GM23338 (cell line): ENCODE measurements at regions not wholly inside any gene's neighbourhood (a gene's known extent, or its start where the extent isn't known, plus 50 kb on each side); places are given as distances from the start of the nearest gene placed in this dataset.

Source experiments
- ATAC-seq: fragments of 200-7000 bp; cut with Tn5 transposase; 3 replicates; pipeline ENCODE4 v1.9.1; 2020
- DNase-seq: peaks from one replicate; pipeline ENCODE4 v3.0.0-alpha.2; 2015; ENCODE audit warnings: low spot score
- H2AFZ ChIP-seq: fragments of 200-600 bp; sonication (generic); 2 replicates; pipeline ENCODE4 v1.8.0; 2016; ENCODE audit warnings: antibody characterized with exemption, mild to moderate bottlenecking, moderate library complexity
- H3F3A ChIP-seq: fragments of 200-600 bp; sonication (generic); replicated peaks from 2 replicates; pipeline ENCODE4 v1.8.0; 2017; ENCODE audit warnings: antibody characterized with exemption, mixed run types, low read depth
- H3K27ac ChIP-seq: fragments of 200-600 bp; sonication (generic); 2 replicates; pipeline ENCODE4 v1.6.1; 2016; ENCODE audit warnings: low read depth
- H3K27me3 ChIP-seq: fragments of 200-600 bp; sonication (generic); 2 replicates; pipeline ENCODE4 v1.8.0; 2016; ENCODE audit warnings: mild to moderate bottlenecking, mixed run types, moderate library complexity; ENCODE audit not compliant: insufficient read depth
- H3K36me3 ChIP-seq: fragments of 200-600 bp; sonication (generic); 2 replicates; pipeline ENCODE4 v1.8.0; 2016; ENCODE audit warnings: mild to moderate bottlenecking; ENCODE audit not compliant: insufficient read depth
- H3K4me1 ChIP-seq: fragments of 200-600 bp; sonication (generic); 2 replicates; pipeline ENCODE4 v1.8.0; 2016; ENCODE audit warnings: mild to moderate bottlenecking, moderate library complexity; ENCODE audit not compliant: insufficient read depth
- H3K4me2 ChIP-seq: fragments of 200-600 bp; sonication (generic); 2 replicates; pipeline ENCODE4 v1.7.1; 2017; ENCODE audit warnings: mixed run types
- H3K4me3 ChIP-seq: fragments of 200-600 bp; sonication (generic); 2 replicates; pipeline ENCODE4 v1.6.1; 2016; ENCODE audit warnings: mixed run types
- H3K79me2 ChIP-seq: fragments of 200-600 bp; sonication (generic); replicated peaks from 2 replicates; pipeline ENCODE4 v1.8.0; 2017; ENCODE audit warnings: mild to moderate bottlenecking; ENCODE audit not compliant: insufficient read depth
- H3K9me2 ChIP-seq: fragments of 200-600 bp; sonication (generic); 2 replicates; pipeline ENCODE4 v1.8.0; 2017; ENCODE audit not compliant: insufficient read depth
- H4K20me1 ChIP-seq: fragments of 200-600 bp; sonication (generic); replicated peaks from 2 replicates; pipeline ENCODE4 v1.8.0; 2017; ENCODE audit warnings: mild to moderate bottlenecking; ENCODE audit not compliant: insufficient read depth
- H3K27ac Mint-ChIP-seq: 2 replicates; pipeline ENCODE4 v1.8.0; 2020; ENCODE audit warnings: inconsistent platforms, mild to moderate bottlenecking, moderate library complexity, mixed read lengths
- H3K27me3 Mint-ChIP-seq: 3 replicates; pipeline ENCODE4 v1.8.0; 2022; ENCODE audit warnings: low read depth, mild to moderate bottlenecking, moderate library complexity, mixed read lengths, inconsistent platforms; ENCODE audit not compliant: insufficient read depth, poor library complexity
- H3K36me3 Mint-ChIP-seq: 3 replicates; pipeline ENCODE4 v1.8.0; 2021; ENCODE audit warnings: low read depth, mild to moderate bottlenecking, inconsistent platforms, moderate library complexity, mixed read lengths
- H3K4me1 Mint-ChIP-seq: 3 replicates; pipeline ENCODE4 v1.8.0; 2020; ENCODE audit warnings: mild to moderate bottlenecking, inconsistent platforms, mixed read lengths
- H3K4me3 Mint-ChIP-seq: 3 replicates; pipeline ENCODE4 v1.8.0; 2021; ENCODE audit warnings: moderate library complexity, mild to moderate bottlenecking, inconsistent platforms, mixed read lengths
- H3K9me3 Mint-ChIP-seq: 3 replicates; pipeline ENCODE4 v1.8.0; 2020; ENCODE audit warnings: moderate library complexity, mild to moderate bottlenecking, inconsistent platforms, mixed read lengths
- CREB1 ChIP-seq: fragments of 250-450 bp; sonication (Bioruptor Pico); IDR thresholded peaks from 2 replicates; pipeline ENCODE4 v1.5.0; 2020; ENCODE audit warnings: low read depth, mild to moderate bottlenecking, moderate library complexity
- CTCF ChIP-seq, 2 experiments: fragments of 200-600 bp in 1 of 2; sonication (generic) in 1 of 2; conservative IDR thresholded peaks; 2 replicates each; pipeline versions ENCODE4 v1.5.1 to v1.6.1; 2016 to 2017; ENCODE audit warnings: antibody characterized with exemption in 2 of 2, low read depth in 2 of 2, mild to moderate bottlenecking in 2 of 2, moderate library complexity in 1 of 2
- ETS1 ChIP-seq: IDR thresholded peaks from 2 replicates; pipeline ENCODE4 v1.6.1; 2016; ENCODE audit warnings: antibody characterized with exemption
- EZH2 ChIP-seq: fragments of 200-600 bp; sonication (generic); IDR thresholded peaks from one replicate; pipeline ENCODE4 v1.8.0; 2017; ENCODE audit warnings: antibody characterized with exemption, mild to moderate bottlenecking, low read depth; ENCODE audit not compliant: unreplicated experiment
- EZH2phosphoT487 ChIP-seq: fragments of 200-600 bp; sonication (generic); IDR thresholded peaks from one replicate; pipeline ENCODE4 v1.8.1; 2018; ENCODE audit warnings: antibody characterized with exemption; ENCODE audit not compliant: unreplicated experiment
- JUNB ChIP-seq: IDR thresholded peaks from one replicate; pipeline ENCODE4 v1.6.1; 2016; ENCODE audit warnings: antibody characterized with exemption; ENCODE audit not compliant: unreplicated experiment
- NANOG ChIP-seq: IDR thresholded peaks from 2 replicates; pipeline ENCODE4 v1.6.1; 2016; ENCODE audit warnings: antibody characterized with exemption, borderline replicate concordance
- POLR2AphosphoS5 ChIP-seq: IDR thresholded peaks from 2 replicates; pipeline ENCODE4 v1.6.1; 2016; ENCODE audit warnings: antibody characterized with exemption, low read depth
- REST ChIP-seq: IDR thresholded peaks from one replicate; pipeline ENCODE4 v1.6.1; 2018; ENCODE audit warnings: antibody characterized with exemption; ENCODE audit not compliant: unreplicated experiment
- STAT1 ChIP-seq: IDR thresholded peaks from one replicate; pipeline ENCODE4 v1.6.1; 2016; ENCODE audit warnings: antibody characterized with exemption; ENCODE audit not compliant: unreplicated experiment
- ZNF114 ChIP-seq: fragments of 250-450 bp; sonication (Bioruptor Pico); IDR thresholded peaks from 2 replicates; pipeline ENCODE4 v1.5.0; 2020; ENCODE audit warnings: mild to moderate bottlenecking, moderate library complexity
- ZNF331 ChIP-seq: fragments of 250-450 bp; sonication (Bioruptor Pico); IDR thresholded peaks from 2 replicates; pipeline ENCODE4 v1.5.0; 2020; ENCODE audit warnings: low read depth, mild to moderate bottlenecking, moderate library complexity
- ZNF462 ChIP-seq: fragments of 250-450 bp; sonication (Bioruptor Pico); IDR thresholded peaks from 2 replicates; pipeline ENCODE4 v1.5.0; 2020; ENCODE audit warnings: mild to moderate bottlenecking, moderate library complexity

GRCh38 chr2:80874374-80874773, 569.8 kb upstream of the LRRTM1 start:
- no peaks in the 10 kb centered on the region for H3K36me3 ChIP-seq
- H2AFZ ChIP-seq: no peak overlapping the region
- H3K27ac Mint-ChIP-seq: peak overlapping the region; percentile 82
- H3F3A ChIP-seq: no peaks in the 10 kb centered on the region
- DNase-seq (peak; percentile 43), ATAC-seq (peak; percentile 94)
- H3K27ac ChIP-seq: peak overlapping the region; percentile 73
- H3K36me3 Mint-ChIP-seq: peaks cover 2% of the 10 kb centered on the region; the same call in 2 of the 3 replicates
- peaks cover 32% of the 10 kb centered on the region for H3K4me1 ChIP-seq
- H3K4me2 ChIP-seq: peak overlapping the region; percentile 0
- H3K4me3 ChIP-seq: 0 out of 2 replicates have a peak overlapping the region, but pooled peaks have one; percentile 3
- peak overlapping the region; percentile 50 for H3K4me3 Mint-ChIP-seq
- H3K4me1 Mint-ChIP-seq: peaks cover 49% of the 10 kb centered on the region
- TF ChIP-seq ETS1 (no peak), NANOG (peak; percentile 84), EZH2phosphoT487 (no peak), ZNF462 (CRISPR knock-in tag) (peak; percentile 49; the same call in 1 of the 2 replicates), REST (no peak), CREB1 (CRISPR knock-in tag) (no peak), ZNF114 (CRISPR knock-in tag) (no peak), POLR2AphosphoS5 (no peak), STAT1 (no peak), CTCF (conservative IDR thresholded peaks at IDR 0.05; ENCODE audit: low read depth in 2 of 2) (no peak), EZH2 (no peak), ZNF331 (CRISPR knock-in tag) (no peak), JUNB (no peak)
- H4K20me1 ChIP-seq: no peaks in the 10 kb centered on the region
- no peaks in the 10 kb centered on the region for H3K27me3 ChIP-seq
- 0 out of 2 replicates have a peak, but pooled peaks cover 5% of the 10 kb centered on the region for H3K9me2 ChIP-seq
- no peaks in the 10 kb centered on the region; the same call in 2 of the 3 replicates for H3K9me3 Mint-ChIP-seq
- no peaks in the 10 kb centered on the region for H3K79me2 ChIP-seq
- peaks cover 2% of the 10 kb centered on the region for H3K27me3 Mint-ChIP-seq
